NCI-H187 (cell line): ENCODE measurements at regions not wholly inside any gene's neighbourhood (a gene's known extent, or its start where the extent isn't known, plus 50 kb on each side); places are given as distances from the start of the nearest gene placed in this dataset.
"Not testable (repeated sequence)": the region's sequence is repeated elsewhere in the genome, so short reads cannot be mapped to it uniquely, and the experiment has no call there.

Experiments used
- DNase-seq, 2 experiments: peaks; one replicate each; lab custom pipeline; 2025; lab: John Stamatoyannopoulos, UW

DNA sequence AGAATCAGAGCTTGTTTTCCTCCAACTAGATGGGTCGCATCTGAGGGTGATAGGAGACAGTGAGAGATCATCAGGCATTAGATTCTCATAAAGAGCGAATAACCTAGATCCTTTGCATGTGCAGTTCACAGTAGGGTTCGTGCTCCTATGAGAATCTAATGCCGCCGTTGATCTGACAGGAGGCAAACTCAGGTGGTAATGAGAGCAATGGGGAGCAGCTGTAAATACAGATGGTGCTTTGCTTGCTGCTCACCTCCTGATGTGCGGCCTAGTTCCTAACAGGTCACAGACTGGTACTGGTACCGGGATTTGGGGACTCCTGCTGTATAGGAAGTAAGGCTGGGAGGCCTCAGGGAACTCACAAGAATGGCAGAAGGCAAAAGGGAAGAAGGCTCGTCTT, 276.5 kb downstream of the FAT4 start:
- DNase-seq, result no peak

DNA sequence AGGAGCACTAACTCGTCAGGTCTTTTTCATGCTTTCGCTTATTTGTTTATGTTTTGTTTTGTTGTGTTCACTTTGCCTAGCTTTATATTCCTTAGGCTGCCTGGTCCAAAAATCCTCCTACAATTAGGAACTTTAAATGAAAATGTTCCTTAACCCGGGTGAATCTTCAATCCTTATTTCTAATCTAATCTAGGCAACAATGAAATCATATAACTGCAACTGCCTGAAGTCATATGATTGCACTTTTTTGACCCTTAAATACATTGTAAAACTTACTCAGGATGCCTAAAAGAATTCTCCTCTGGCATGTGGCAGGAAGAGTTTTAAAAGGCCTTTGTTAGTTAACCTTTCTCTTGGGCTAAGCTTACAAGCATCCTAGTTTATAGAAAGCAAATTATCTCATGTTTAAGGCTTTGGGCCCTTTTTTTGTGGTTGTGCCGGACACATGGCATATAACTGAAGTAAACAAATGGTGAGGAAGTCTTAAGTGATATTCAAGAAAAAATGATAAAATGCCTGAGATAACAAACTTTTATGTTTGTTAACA, 279.4 kb downstream of the FAT4 start:
- no peak for DNase-seq

DNA sequence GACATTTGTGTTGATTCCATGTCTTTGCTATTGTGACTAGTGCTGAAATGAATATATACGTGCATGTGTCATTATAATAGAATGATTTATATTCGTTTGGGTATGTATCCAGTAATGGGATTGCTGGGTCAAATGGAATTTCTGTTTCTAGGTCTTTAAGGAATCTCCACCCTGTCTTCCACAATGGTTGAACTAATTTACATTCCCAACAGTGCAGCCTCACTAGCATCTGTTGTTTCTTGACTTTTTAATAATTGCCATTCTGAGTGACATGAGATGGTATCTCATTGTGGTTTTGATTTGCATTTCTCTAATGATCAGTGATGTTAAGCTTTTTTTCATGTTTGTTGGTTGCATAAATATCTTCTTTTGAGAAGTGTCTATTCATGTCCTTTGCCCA, 291.2 kb downstream of the FAT4 start:
- DNase-seq, result not testable (repeated sequence)

DNA sequence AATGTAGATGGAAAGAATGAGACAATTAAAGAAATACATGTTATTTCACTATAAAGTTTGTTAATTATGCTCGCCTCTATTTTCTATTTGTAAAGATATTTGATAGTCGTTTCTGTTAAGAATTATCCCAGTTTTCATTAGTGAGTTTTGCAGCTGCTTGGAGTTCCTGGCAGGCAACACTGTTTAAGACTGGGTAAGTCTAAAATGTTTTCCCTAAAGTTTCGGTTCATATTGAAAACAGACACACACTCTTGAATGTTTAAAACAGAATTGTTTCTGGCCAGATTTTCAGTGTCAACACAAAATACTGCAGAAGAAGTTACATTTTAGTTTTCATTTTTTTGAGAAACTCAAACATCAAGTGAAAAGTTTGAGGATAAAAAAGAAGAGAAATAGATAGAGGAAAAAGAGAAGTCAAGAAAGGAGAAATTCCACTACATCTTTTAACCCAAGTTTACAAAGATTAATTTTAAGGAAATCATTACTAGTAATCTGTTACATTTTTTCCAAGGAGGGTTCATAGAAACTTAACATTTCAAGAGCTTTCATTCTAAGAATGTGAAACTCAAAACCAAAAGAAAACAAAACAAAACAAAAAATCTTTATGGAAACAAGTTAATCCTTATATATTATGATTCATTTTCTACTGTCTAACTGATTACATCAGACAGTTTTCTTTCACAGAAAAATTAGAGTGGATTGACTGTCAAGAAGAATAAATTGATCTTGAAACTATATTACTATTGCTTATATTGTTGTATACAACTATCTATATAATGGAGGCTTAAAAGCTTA, 305.5 kb downstream of the FAT4 start:
- no peak for DNase-seq

DNA sequence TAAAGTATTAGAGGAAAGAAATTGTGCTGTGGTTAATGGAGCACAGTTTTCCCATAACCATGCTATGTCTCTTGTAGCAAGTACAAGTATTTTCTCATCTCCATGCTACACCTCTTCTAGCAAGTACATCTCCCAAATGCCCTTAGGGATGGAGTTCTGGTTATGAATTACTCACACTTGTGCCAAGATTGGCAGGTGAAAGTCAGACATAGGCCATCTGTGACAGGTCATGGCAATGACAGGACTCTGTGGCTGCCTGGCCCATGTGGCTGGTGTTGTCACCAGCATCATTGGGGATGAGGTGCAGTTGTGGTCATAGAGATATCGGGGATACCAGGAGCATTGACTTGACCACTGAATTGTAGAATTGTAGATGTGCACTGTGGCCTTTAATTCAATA, 310.2 kb downstream of the FAT4 start:
- no peak for DNase-seq

DNA sequence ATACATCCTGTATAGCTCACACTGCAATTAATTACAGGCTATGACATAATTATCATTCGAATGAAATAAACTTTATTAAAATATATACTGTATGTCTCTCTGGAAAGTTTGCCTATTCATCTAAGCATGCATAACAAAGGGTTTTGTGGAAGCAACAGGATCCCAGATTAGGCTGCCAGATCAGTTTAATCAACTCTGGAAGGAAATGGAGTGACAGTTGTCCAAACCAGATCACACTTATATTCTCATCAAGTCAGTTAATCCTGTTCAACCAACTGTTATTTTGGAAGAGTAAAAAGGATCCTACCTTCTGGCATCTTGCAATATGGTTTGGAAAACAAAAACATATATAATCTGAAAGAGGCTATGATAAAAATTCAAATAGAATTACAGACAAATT, 312.2 kb downstream of the FAT4 start:
- DNase-seq, result no peak

DNA sequence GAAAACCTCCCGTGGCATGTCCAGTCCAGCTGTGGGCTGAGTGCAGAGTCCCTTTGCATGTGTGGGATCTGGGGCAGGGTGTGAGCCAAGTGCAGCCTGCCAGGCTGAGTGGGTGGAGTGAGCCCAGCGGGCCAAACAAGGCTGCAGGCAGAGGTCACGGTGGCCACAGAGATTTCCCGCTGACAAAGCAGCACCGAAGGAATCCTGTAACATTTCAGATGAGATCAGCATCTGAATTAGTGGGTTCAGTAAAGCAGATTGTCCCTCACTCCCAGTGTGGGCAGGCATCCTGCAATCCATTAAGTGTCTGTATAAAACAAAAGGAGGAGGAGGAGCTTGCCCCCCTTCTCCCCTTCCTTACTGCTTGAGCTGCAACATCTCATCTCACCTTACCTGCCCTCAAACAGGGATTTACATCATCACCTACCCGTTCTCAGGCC, 324.4 kb downstream of the FAT4 start:
- DNase-seq, result no peak

DNA sequence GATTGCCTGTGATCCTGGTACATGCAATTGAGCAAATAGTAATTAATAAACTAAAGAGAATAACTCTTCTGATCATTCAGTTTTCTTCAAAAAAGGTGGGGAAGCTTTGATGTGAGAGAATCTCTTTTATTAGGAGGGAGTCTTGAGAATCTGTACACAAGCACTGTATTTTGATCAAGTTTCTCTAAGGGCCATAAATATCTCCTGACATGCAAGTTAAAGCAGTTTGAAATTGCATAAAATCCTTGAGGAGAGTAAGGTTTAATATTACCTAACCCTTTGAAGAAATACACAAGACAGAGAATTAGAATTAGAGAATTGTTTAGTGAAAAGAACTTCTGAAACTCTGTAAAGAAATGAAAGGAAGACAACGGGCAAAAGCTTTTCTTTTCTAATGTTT, 326.9 kb downstream of the FAT4 start:
- no peak for DNase-seq

DNA sequence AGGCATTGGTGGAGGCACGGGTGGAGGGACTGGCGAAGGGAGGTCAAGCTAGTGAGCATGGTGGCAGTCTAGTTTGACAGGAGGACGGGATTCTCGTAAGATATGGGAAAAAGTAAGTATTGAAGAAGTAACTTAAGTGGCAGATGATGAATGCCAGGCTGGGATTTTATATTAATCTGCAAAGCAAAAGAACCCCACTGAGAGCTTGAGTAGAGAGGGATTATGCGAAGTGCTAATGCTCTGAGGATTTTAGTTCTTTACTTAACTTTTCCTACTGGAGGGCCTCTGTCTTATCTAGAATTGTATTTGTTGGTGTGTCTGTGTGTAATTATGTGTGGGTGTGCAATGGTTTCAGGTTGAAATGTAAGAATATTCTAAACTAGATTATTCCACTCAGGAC, 327.9 kb downstream of the FAT4 start:
- no peak for DNase-seq

DNA sequence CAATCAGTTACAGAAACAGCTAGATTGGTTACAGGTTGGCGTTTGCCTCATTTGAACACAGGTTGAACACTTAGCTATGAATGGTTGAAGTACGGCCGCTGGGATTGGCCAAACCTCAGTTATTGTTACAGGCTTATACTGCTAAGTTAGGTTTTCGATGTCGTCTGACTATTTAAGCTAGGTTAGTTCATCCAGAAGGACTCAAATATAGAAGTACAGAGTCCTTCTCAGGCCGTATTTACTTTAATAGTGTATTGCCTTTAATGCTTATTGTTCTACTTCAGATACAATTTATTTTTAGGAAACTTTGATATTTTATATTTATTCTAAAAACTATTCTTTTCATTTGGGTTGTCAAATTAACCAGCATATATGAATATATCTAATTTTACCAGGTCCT, 334.7 kb downstream of the FAT4 start:
- no peak for DNase-seq

DNA sequence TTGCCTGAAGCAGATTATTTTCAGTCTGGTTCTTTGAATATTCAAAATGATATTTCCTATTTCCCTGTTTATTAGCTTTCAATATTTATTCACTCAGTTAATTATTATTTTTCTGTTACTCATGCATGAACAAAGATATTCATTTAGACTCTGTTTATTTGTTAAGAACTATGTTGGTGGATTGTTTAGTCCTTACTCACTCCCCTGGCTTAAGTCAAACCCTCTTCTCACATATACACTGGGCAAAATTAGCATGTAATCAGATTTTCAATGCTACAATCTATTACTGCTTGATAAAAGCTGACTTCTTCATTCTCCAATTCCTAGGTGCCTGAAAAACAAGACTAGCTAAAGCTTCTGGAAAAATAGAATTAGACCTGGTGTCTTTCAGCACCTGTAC, 335.8 kb downstream of the FAT4 start:
- no peak for DNase-seq

DNA sequence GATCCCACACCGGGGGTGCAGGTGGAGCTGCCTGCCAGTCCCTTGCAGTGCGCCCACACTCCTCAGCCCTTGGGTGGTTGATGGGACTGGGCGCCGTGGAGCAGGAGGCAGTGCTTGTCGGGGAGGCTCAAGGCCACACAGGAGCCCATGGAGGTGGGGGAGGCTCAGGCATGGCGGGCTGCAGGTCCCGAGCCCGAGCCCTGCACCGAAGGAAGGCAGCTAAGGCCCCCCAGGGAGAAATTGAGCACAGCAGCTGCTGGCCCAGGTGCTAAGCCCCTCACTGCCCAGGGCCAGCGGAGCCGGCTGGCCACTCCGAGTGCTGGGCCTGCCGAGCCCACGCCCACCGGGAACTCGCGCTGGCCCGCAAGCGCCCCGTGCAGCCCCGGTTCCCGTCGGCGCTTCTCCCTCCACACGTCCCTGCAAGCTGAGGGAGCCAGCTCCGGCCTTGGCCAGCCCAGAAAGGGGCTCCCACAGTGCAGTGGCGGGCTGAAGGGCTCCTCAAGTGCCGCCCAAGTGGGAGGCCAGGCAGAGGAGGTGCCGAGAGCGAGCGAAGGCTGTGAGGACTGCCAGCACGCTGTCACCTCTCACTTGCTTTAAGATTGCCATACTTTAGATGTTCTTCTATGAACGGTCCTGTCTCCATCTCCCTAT, 337.1 kb downstream of the FAT4 start:
- not testable (repeated sequence) for DNase-seq

DNA sequence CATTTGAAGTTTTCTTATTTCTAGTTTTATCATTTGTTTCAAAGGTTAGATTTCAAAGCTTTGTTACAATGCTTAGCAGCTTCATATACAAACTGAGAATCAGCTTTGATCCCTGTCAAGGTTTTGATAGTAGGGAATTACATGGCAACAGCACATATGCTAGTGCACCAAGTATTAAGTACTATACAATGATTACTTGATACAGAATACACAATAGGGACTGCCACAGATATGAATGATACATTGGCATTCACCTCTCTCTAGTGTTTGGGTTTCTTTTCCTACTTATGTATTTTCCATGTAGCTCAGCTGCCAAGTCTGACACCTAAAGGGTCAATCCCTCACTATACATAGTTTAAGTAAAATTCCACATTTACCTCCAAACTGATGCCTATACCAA, 344.0 kb downstream of the FAT4 start:
- DNase-seq, result no peak

DNA sequence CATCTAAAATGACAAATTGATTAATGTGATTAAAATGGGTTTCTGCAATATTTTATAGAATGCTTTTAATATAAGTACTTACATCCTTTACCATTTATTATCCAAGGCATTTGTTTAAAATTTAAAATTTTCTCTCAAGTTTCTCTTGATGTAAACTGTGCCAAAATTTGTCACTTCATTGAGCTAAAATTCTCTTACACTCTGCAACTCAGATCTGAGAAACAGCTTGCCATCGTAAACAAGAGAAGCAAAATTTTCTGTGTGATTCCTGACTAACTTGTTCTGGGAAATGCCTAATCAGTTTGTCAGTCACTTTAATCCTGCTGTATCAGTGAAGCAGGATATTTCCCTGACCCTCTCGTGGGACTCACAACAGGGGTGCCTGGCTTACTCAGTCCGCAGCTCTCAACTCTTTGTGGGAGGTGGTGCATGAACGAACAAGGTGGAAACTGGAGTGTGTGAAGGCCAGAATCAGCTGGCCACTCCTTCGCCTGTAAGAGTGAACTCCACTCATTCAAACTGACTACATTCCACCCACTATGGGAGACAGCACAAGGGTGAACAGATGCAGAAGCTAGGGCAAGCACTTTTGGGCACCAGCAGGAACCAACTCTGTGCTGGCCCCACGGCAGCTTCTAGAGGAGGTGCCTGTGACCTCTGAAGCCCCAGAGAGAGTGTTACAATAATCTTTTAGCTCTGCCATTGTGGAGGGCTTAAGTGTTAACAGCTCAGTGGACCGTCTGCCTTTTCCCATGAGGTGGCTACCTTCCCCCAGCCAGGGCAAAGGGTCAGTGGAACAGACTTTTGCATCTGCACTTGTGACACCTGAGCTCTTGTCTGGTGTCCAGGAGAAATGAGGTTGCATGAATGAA, 349.4 kb downstream of the FAT4 start:
- no peak for DNase-seq

DNA sequence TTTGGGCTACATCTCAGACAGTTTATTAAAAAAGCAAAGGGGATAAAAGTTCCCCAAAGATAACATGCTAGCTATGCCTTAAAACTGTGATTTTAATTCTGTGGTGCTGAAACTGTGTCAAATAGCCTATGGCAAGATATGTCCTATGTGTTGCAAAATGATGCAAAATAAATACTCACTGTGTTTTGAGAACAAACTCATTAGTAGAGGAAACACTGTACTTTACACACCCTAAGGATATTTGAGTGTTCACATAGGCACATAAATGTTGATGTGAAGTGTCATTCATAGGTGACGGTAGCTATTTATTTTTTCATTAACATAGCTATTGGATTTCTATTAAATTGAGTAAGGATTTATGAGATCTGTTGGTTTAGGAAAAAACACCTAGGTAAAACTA, 351.9 kb downstream of the FAT4 start:
- no peak for DNase-seq

DNA sequence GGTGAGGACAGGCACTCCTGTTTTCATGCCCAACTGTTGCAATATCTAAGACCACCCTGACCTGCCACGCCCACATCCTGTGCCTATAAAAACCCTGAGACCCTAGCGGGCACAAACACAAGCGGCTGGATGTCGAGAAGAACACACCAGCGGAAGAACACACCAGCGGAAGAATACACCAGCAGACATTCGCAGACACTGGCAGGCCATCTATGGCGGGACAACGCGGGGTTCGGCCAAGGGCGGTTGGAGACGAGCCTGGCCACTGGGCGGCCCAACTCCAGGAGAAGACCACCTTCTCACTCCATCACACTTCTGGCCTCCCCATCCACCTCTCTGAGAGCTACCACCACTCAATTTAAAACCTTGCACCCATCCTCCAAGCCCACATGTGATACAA, 361.4 kb downstream of the FAT4 start:
- DNase-seq, result no peak

DNA sequence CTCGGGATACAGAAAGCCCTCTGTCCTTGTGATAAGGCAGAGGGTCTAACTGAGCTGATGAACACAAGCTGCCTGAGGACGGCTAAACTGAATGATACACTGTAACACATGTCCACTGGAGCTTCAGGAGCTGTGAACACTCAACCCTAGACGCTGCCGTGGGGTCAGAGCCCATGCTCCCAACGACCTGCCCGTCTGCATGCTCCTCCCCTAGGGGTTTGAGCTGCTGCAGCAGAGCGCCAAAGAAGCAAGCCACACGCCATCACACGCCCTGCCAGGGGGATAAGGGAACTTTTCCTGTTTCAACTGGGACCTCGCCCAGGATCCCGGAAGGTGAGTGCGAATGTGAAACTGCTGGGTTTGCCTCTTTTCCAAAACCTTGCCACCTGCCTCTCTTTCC, 361.8 kb downstream of the FAT4 start:
- no peak for DNase-seq

DNA sequence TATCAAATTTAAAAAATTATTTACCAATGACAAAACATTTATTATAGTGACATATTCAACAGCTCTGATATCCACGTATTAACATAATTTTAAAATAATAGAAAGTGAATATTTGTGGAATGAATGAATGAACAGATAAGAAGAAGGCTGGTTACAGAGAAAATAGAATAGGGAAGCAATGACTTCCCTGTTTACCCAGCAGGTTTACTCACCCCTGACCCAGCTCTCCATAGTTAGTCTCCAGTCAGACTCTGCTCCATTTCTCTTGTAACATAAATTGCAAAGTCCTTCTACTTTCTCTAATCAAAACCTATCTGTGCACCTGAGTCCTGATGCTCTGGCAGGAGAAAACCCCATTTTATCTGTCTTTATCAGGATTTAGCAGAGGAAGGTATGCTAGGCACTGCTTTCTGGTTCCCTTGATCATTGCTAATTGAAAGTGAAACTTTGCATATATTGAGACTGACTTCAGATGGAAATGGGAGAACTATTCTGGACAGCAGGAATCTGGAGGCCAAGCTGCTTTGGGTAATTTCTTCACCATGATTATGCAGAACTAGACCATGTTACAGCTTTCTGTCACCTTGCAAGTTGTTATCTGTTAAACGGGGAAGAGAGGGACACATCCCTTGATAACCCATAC, 363.0 kb downstream of the FAT4 start:
- no peak for DNase-seq

DNA sequence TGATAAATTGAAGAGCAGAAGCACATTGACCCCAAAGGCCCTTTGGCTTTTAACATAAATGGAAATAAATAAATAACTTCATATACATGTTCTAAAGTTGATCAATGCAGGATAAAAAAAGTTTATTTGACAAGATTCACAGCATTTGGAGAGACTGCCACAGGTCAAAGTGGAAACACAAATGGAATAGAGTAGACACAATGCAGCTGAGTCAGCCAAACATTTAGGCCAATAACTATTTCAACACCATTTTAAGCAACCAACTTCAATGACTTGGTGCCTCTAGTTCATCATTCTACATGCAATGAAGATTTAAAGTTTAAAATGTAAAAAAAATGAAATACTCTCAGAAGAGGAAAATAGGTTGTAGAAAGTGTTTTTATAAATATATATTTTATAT, 365.2 kb downstream of the FAT4 start:
- DNase-seq, result no peak

DNA sequence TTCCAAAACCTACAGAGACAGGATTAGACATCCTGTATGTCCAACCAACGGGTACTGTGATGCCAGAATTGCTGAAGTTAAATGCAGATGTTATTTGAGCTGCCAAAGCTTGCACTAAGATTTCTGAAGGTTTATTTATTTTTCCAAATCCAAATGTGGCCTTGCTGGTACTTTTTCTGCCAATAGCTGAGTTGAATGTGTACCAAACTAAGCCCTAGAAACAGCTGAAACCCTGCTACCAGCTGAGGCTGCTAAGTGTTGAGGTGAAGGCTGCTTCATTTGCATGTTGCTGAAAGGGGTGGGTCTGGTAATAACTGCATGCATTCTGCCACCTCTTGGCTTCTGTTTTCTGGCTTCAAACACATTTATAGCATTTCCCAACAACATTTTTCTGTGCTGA, 366.5 kb downstream of the FAT4 start:
- DNase-seq, result no peak

DNA sequence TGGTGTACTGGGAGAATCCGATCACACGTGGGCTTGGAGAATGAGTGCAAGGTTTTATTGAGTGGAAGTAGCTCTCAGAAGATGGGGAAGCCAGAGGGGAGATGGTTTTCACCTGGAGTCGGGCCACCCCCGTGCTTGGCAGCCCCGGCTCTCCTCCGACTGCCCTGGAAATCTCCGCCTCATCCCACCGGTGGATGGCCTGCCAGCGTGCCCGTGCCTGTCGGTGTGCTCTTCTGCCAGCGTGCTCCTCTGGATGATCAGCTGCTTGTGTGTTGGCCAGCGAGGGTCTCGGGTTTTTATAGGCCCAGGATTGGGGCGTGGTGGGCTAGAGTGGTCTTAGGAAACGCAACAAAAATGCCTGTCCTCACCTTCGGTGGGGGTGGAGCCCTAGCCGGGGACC, 368.0 kb downstream of the FAT4 start:
- no peak for DNase-seq

DNA sequence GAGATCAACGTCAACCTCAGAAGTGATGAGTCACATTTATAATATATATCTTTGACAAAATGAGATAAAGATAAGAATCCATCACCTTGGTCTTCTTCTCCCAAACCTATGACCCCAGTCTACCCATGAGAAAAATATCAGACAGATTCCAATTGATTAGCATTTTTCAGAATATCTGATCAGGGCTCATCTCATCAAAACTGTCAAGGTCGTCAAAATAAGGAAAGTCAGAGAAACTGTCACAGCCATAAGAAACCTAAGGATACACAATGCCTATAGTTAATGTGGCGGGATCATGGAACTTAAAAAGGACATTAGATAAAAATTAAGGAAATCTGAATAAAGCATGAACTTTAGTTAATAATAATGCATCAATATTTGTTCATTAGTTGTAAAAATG, 374.1 kb downstream of the FAT4 start:
- no peak for DNase-seq
